ENCODE measurements at regions not wholly inside any gene's neighbourhood (a gene's known extent, or its start where the extent isn't known, plus 50 kb on each side); places are given as distances from the start of the nearest gene placed in this dataset.

DNA sequence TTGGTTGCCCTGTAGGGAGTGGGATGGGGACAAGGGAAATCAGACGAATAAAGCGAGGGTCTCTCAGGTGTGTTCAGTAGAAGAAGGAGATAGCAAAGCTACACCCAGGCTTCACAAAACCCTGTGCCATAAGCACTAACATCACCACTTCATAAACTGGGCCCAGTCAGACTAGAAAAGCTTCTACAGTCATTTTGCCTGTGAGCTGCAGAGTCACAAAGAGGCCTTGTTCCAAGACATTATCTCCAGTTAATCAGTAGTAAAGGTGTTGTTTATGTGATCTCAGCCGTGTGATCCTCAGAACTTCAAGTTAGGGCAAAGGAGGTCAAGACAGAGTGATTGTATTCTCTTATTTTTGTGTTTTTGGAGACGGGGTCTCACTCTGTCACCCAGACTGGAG is 148.0 kb downstream of the GALR1 start:
- ATAC-seq (ENCODE audit: insufficient number of reproducible peaks, low FRiP score, low read depth), result no peak
- Histone ChIP-seq H3K27me3 (replicated peaks; ENCODE audit: insufficient read depth) (no peaks in the 10 kb centered on the region), H3K9me3 (no peaks in the 10 kb centered on the region)

GRCh38 chr18:77400561-77400960 is 150.9 kb downstream of the GALR1 start:
- Histone ChIP-seq H3K36me3 (no peaks in the 10 kb centered on the region), H3K4me3 (no peak overlapping the region), H3K27ac (no peak overlapping the region), H3K4me1 (ENCODE audit: control insufficient read depth in 1 of 2, low read depth in 2 of 2) (no peaks in the 10 kb centered on the region), H3K27me3 (replicated peaks; ENCODE audit: insufficient read depth) (no peaks in the 10 kb centered on the region), H3K9me3 (no peaks in the 10 kb centered on the region)
- DNase-seq (ENCODE audit: low spot score) (no peak), ATAC-seq (ENCODE audit: insufficient number of reproducible peaks, low FRiP score, low read depth) (no peak)
- TF ChIP-seq, protein P1, sequence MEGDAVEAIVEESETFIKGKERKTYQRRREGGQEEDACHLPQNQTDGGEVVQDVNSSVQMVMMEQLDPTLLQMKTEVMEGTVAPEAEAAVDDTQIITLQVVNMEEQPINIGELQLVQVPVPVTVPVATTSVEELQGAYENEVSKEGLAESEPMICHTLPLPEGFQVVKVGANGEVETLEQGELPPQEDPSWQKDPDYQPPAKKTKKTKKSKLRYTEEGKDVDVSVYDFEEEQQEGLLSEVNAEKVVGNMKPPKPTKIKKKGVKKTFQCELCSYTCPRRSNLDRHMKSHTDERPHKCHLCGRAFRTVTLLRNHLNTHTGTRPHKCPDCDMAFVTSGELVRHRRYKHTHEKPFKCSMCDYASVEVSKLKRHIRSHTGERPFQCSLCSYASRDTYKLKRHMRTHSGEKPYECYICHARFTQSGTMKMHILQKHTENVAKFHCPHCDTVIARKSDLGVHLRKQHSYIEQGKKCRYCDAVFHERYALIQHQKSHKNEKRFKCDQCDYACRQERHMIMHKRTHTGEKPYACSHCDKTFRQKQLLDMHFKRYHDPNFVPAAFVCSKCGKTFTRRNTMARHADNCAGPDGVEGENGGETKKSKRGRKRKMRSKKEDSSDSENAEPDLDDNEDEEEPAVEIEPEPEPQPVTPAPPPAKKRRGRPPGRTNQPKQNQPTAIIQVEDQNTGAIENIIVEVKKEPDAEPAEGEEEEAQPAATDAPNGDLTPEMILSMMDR (IDR thresholded peaks at IDR 0.05), result no peak

More for the DNA sequence above, 148.0 kb downstream of the GALR1 start:
- H3K36me3 ChIP-seq, result no peaks in the 10 kb centered on the region
- no peak for DNase-seq (ENCODE audit: low spot score)
- H3K27ac ChIP-seq, result no peak overlapping the region
- no peak overlapping the region for H3K4me3 ChIP-seq
- TF ChIP-seq, protein P1 (IDR thresholded peaks at IDR 0.05), result no peak
- H3K4me1 ChIP-seq (ENCODE audit: control insufficient read depth in 1 of 2, low read depth in 2 of 2), result no peaks in the 10 kb centered on the region

DNA sequence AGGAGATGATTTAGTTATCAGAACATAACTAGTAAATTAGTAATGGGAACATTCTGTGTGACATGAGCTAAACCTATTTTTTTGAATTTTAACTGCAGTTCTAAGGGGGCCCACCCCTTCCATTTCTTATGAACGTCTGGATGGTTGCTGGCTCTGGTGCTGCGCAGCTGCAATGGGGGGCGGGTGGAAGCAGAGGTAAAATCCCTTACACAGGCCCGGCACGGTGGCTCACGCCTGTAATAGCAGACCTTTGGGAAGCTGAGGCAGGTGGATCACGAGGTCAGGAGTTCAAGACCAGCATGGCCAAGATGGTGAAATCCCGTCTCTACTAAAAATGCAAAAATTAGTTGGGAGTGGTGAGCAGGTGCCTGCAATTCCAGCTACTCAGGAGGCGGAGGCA is 151.5 kb downstream of the GALR1 start:
- H3K36me3 ChIP-seq, result no peaks in the 10 kb centered on the region
- H3K27ac ChIP-seq, result no peak overlapping the region
- TF ChIP-seq, protein P1 (IDR thresholded peaks at IDR 0.05), result no peak
- H3K4me1 ChIP-seq (ENCODE audit: control insufficient read depth in 1 of 2, low read depth in 2 of 2), result no peaks in the 10 kb centered on the region
- no peaks in the 10 kb centered on the region for H3K27me3 ChIP-seq (replicated peaks; ENCODE audit: insufficient read depth)
- ATAC-seq (ENCODE audit: insufficient number of reproducible peaks, low FRiP score, low read depth) (no peak), DNase-seq (ENCODE audit: low spot score) (no peak)
- H3K4me3 ChIP-seq, result no peak overlapping the region
- no peaks in the 10 kb centered on the region for H3K9me3 ChIP-seq

DNA sequence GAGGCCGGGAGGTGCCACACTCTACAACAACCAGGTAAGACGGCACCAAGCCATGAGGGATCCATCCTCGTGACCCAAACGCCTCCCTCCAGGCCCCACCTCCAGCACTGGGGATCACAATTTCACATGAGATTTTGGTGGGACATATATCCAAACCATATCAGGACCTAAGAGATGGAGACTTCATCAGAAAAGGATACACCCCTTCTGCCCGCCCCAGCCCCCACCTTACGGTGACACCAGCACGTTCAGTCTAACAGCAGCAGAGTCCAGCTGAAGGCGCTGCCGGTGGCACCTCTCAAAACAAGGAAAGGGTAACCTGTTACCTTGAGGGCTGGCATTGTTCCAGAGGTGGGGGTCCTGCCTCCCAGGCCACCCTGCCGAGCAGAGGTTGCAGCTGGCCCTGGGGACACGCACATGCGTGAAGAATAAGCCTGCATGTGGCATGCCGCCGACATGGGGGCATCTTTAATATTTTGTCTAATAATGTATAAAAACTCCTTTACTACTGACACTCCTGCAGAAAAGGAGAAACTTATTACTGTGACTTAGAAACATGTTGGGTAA is 154.4 kb downstream of the GALR1 start:
- H3K36me3 ChIP-seq, result no peaks in the 10 kb centered on the region
- TF ChIP-seq, protein P1 (IDR thresholded peaks at IDR 0.05), result no peak
- no peak for ATAC-seq (ENCODE audit: insufficient number of reproducible peaks, low FRiP score, low read depth)
- H3K4me3 ChIP-seq, result no peak overlapping the region
- no peak overlapping the region for H3K27ac ChIP-seq
- no peak for DNase-seq (ENCODE audit: low spot score)
- no peaks in the 10 kb centered on the region for H3K27me3 ChIP-seq (replicated peaks; ENCODE audit: insufficient read depth)
- no peaks in the 10 kb centered on the region for H3K4me1 ChIP-seq (ENCODE audit: control insufficient read depth in 1 of 2, low read depth in 2 of 2)
- no peaks in the 10 kb centered on the region for H3K9me3 ChIP-seq

- H3K27ac ChIP-seq, result no peak overlapping the region
- no peak for DNase-seq (ENCODE audit: low spot score)
- no peaks in the 10 kb centered on the region for H3K27me3 ChIP-seq (replicated peaks; ENCODE audit: insufficient read depth)
- no peak overlapping the region for H3K4me3 ChIP-seq
- TF ChIP-seq, protein P1 (IDR thresholded peaks at IDR 0.05), result no peak
- no peaks in the 10 kb centered on the region for H3K4me1 ChIP-seq (ENCODE audit: control insufficient read depth in 1 of 2, low read depth in 2 of 2)
- H3K9me3 ChIP-seq, result no peaks in the 10 kb centered on the region
- ATAC-seq (ENCODE audit: insufficient number of reproducible peaks, low FRiP score, low read depth), result no peak
- no peaks in the 10 kb centered on the region for H3K36me3 ChIP-seq
These were observed 155.4 kb downstream of the GALR1 start for GRCh38 chr18:77405096-77405495.
